WTC11 (cell line): ENCODE measurements at regions not wholly inside any gene's neighbourhood (a gene's known extent, or its start where the extent isn't known, plus 50 kb on each side); places are given as distances from the start of the nearest gene placed in this dataset.

Source experiments
- ATAC-seq: fragments of 200-7000 bp; cut with Tn5 transposase; 2 replicates; pipeline ENCODE4 v1.10.0; 2021; ENCODE audit warnings: mild to moderate bottlenecking, moderate library complexity
- CTCF ChIA-PET: fragments of 300-600 bp; sonication (Branson Sonifier 250); formaldehyde crosslinking; loops from one replicate; lab custom pipeline; 2021; ENCODE audit warnings: antibody characterized with exemption; lab: Charles Lee
- POLR2A ChIA-PET: fragments of 350-600 bp; sonication (Branson Sonifier 250); formaldehyde crosslinking; loops from one replicate; lab custom pipeline; 2021; ENCODE audit warnings: antibody characterized with exemption; lab: Charles Lee
- DNase-seq: peaks from one replicate; pipeline ENCODE4 v3.0.0; 2021; ENCODE audit warnings: low spot score
- H3K27ac Mint-ChIP-seq: 2 replicates; pipeline ENCODE4 v1.8.0; 2021; ENCODE audit warnings: mixed read lengths
- H3K27me3 Mint-ChIP-seq: 2 replicates; pipeline ENCODE4 v1.8.0; 2021; ENCODE audit warnings: low read depth, mild to moderate bottlenecking, moderate library complexity, mixed read lengths
- H3K36me3 Mint-ChIP-seq: 2 replicates; pipeline ENCODE4 v1.8.0; 2021; ENCODE audit warnings: mixed read lengths
- H3K4me1 Mint-ChIP-seq: 2 replicates; pipeline ENCODE4 v1.8.0; 2022; ENCODE audit warnings: mixed read lengths
- H3K4me3 Mint-ChIP-seq: 2 replicates; pipeline ENCODE4 v1.8.0; 2021; ENCODE audit warnings: mild to moderate bottlenecking, moderate library complexity, mixed read lengths
- H3K9me3 Mint-ChIP-seq: 2 replicates; pipeline ENCODE4 v1.8.0; 2021; ENCODE audit warnings: mixed read lengths
- ARID4B ChIP-seq: sonication (generic); formaldehyde crosslinking; IDR thresholded peaks from 2 replicates; pipeline ENCODE4 v1.8.0; 2023; ENCODE audit warnings: missing genetic modification reagents, mild to moderate bottlenecking, borderline replicate concordance
- ATF1 ChIP-seq: sonication (generic); formaldehyde crosslinking; IDR thresholded peaks from 2 replicates; pipeline ENCODE4 v1.8.1; 2023; ENCODE audit warnings: mild to moderate bottlenecking, moderate library complexity, missing genetic modification reagents
- CDX4 ChIP-seq: fragments of 250-450 bp; sonication (Bioruptor Pico); IDR thresholded peaks from 2 replicates; pipeline ENCODE4 v1.9.0; 2021; ENCODE audit warnings: moderate library complexity, mild to moderate bottlenecking, inconsistent platforms, borderline replicate concordance
- CREM ChIP-seq: sonication (generic); formaldehyde crosslinking; IDR thresholded peaks from 2 replicates; pipeline ENCODE4 v1.8.1; 2022; ENCODE audit warnings: mild to moderate bottlenecking, missing genetic modification reagents, moderate library complexity
- ELF4 ChIP-seq: sonication (generic); formaldehyde crosslinking; IDR thresholded peaks from 2 replicates; pipeline ENCODE4 v1.8.1; 2022; ENCODE audit warnings: low read depth, mild to moderate bottlenecking, moderate library complexity, missing genetic modification reagents
- EMX1 ChIP-seq: fragments of 250-450 bp; sonication (Bioruptor Pico); IDR thresholded peaks from 2 replicates; pipeline ENCODE4 v1.8.0; 2021; ENCODE audit warnings: mild to moderate bottlenecking
- ETV6 ChIP-seq: sonication (generic); formaldehyde crosslinking; IDR thresholded peaks from 2 replicates; pipeline ENCODE4 v1.8.1; 2022; ENCODE audit warnings: mild to moderate bottlenecking, missing genetic modification reagents
- GABPB1 ChIP-seq: sonication (generic); formaldehyde crosslinking; IDR thresholded peaks from 2 replicates; pipeline ENCODE4 v1.8.1; 2023; ENCODE audit warnings: mild to moderate bottlenecking, missing genetic modification reagents
- HMGA2 ChIP-seq: fragments of 250-450 bp; sonication (Bioruptor Pico); IDR thresholded peaks from 2 replicates; pipeline ENCODE4 v1.4.0; 2021; ENCODE audit warnings: mild to moderate bottlenecking, moderate library complexity
- IRF2 ChIP-seq: sonication (generic); formaldehyde crosslinking; IDR thresholded peaks from 2 replicates; pipeline ENCODE4 v1.8.0; 2022; ENCODE audit warnings: low read depth, missing genetic modification reagents, borderline replicate concordance
- MYBL2 ChIP-seq: sonication (generic); formaldehyde crosslinking; IDR thresholded peaks from 2 replicates; pipeline ENCODE4 v1.8.1; 2023; ENCODE audit warnings: mild to moderate bottlenecking, moderate library complexity, missing genetic modification reagents
- RELA ChIP-seq: sonication (generic); formaldehyde crosslinking; IDR thresholded peaks from 2 replicates; pipeline ENCODE4 v1.8.1; 2022; ENCODE audit warnings: missing genetic modification reagents, mild to moderate bottlenecking, borderline replicate concordance
- SMAD3 ChIP-seq: sonication (generic); formaldehyde crosslinking; IDR thresholded peaks from 2 replicates; pipeline ENCODE4 v1.8.0; 2022; ENCODE audit warnings: missing genetic modification reagents, mild to moderate bottlenecking, borderline replicate concordance
- SMAD4 ChIP-seq: sonication (generic); formaldehyde crosslinking; IDR thresholded peaks from 2 replicates; pipeline ENCODE4 v1.8.0; 2022; ENCODE audit warnings: mild to moderate bottlenecking, missing genetic modification reagents
- SP1 ChIP-seq: sonication (generic); formaldehyde crosslinking; conservative IDR thresholded peaks from 2 replicates; pipeline ENCODE4 v1.8.1; 2022; ENCODE audit warnings: missing genetic modification reagents
- TCF7 ChIP-seq: sonication (generic); formaldehyde crosslinking; IDR thresholded peaks from 2 replicates; pipeline ENCODE4 v1.8.0; 2022; ENCODE audit warnings: mild to moderate bottlenecking, low read depth, missing genetic modification reagents, moderate library complexity
- ZBTB21 ChIP-seq: sonication (generic); formaldehyde crosslinking; IDR thresholded peaks from 2 replicates; pipeline ENCODE4 v1.8.1; 2023; ENCODE audit warnings: mild to moderate bottlenecking, missing genetic modification reagents, borderline replicate concordance
- ZNF423 ChIP-seq: fragments of 250-450 bp; sonication (Bioruptor Pico); IDR thresholded peaks from 2 replicates; pipeline ENCODE4 v2.1.2; 2022; ENCODE audit warnings: mild to moderate bottlenecking, moderate library complexity
- TF ChIP-seq, protein P1 (sequence below): fragments of 250-450 bp; sonication (Bioruptor Pico); IDR thresholded peaks from 2 replicates; pipeline ENCODE4 v2.1.2; 2022; ENCODE audit warnings: mild to moderate bottlenecking, moderate library complexity
- TF ChIP-seq, protein P2 (sequence below): sonication (generic); formaldehyde crosslinking; IDR thresholded peaks from 2 replicates; pipeline ENCODE4 v1.8.1; 2023; ENCODE audit warnings: mild to moderate bottlenecking, missing genetic modification reagents
- TF ChIP-seq, protein P3 (sequence below): sonication (generic); formaldehyde crosslinking; IDR thresholded peaks from 2 replicates; pipeline ENCODE4 v1.8.1; 2023; ENCODE audit warnings: mild to moderate bottlenecking, missing genetic modification reagents, moderate library complexity

DNA sequence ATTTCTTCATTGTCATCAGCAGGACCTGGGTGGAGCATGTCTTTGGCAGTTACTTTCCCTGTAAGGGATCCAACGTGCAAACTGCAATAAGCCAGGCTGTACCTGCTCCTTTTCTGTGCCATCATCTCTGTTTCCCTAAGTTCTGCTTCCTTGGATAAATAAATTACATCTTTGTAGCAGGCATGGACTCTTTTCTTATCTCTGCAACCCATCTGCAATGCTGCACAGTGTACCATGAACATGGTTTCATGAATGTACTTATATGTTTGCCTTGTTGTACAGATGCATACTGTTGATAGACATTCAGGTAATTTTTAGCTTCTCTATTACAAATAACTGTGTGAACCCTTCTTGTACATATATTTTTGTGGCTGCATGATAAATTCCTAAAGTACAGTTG lies 616.7 kb upstream of the PIK3C3 start:
- H3K9me3 Mint-ChIP-seq = no peaks in the 10 kb centered on the region

DNA sequence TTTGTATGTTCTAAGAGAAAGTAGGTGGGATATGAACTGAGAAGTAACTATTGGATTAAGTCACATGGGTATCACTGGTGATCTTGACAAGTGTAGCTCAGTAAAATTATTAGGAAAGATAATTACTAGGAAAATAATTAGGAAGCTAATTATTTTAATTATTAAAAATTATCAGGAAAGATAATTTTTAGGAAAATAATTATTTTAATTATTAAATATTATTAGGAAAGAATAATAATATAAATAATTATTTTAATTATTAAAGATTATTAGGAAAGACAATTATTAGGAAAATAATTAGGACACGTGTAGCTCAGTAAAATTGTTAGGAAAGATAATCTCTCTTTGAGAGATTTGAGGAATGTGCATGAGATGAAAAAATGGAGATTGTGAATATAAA lies 623.4 kb upstream of the PIK3C3 start:
- Mint-ChIP-seq H3K27me3 (no peaks in the 10 kb centered on the region; the same call in 1 of the 2 replicates), H3K36me3 (peaks cover 28% of the 10 kb centered on the region), H3K9me3 (peaks cover 24% of the 10 kb centered on the region), H3K4me1 (peaks cover 10% of the 10 kb centered on the region), H3K27ac (no peak overlapping the region)
- CTCF ChIA-PET = no interaction called here
- no peak for DNase-seq
- POLR2A ChIA-PET = no interaction called here
- TF ChIP-seq, protein P1, sequence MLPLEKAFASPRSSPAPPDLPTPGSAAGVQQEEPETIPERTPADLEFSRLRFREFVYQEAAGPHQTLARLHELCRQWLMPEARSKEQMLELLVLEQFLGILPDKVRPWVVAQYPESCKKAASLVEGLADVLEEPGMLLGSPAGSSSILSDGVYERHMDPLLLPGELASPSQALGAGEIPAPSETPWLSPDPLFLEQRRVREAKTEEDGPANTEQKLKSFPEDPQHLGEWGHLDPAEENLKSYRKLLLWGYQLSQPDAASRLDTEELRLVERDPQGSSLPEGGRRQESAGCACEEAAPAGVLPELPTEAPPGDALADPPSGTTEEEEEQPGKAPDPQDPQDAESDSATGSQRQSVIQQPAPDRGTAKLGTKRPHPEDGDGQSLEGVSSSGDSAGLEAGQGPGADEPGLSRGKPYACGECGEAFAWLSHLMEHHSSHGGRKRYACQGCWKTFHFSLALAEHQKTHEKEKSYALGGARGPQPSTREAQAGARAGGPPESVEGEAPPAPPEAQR (CRISPR knock-in tag) = no peak
- TF ChIP-seq SMAD4 (CRISPR knock-in tag) = no peak
- TF ChIP-seq SP1 (CRISPR knock-in tag) = no peak
- no peak for TF ChIP-seq CDX4 (CRISPR knock-in tag)
- TF ChIP-seq HMGA2 (CRISPR knock-in tag) = peak; percentile 96
- TF ChIP-seq EMX1 (CRISPR knock-in tag) = no peak
- TF ChIP-seq, all 79 proteins: peak for 1
- ATAC-seq = no peak
- no peak overlapping the region for H3K4me3 Mint-ChIP-seq

More for the DNA sequence above, 616.7 kb upstream of the PIK3C3 start:
- H3K36me3 Mint-ChIP-seq = 0 out of 2 replicates have a peak, but pooled peaks cover 2% of the 10 kb centered on the region
- H3K4me1 Mint-ChIP-seq = peaks cover 13% of the 10 kb centered on the region
- no peak for TF ChIP-seq SMAD3 (CRISPR knock-in tag)
- TF ChIP-seq ETV6 (CRISPR knock-in tag) = no peak
- no peak for TF ChIP-seq ELF4 (CRISPR knock-in tag)
- no peak for TF ChIP-seq CDX4 (CRISPR knock-in tag)
- TF ChIP-seq, all 79 proteins: peak for 0
- ChIA-PET CTCF (no interaction called here), POLR2A (no interaction called here)
- Mint-ChIP-seq H3K27ac (no peak overlapping the region), H3K4me3 (no peak overlapping the region), H3K27me3 (no peaks in the 10 kb centered on the region)
- ATAC-seq (no peak), DNase-seq (no peak)

- H3K36me3 Mint-ChIP-seq = peaks cover 44% of the 10 kb centered on the region
- H3K9me3 Mint-ChIP-seq = peaks cover 43% of the 10 kb centered on the region
- H3K27ac Mint-ChIP-seq = no peak overlapping the region
- DNase-seq (no peak), ATAC-seq (no peak)
- no peaks in the 10 kb centered on the region; the same call in 1 of the 2 replicates for H3K27me3 Mint-ChIP-seq
- H3K4me3 Mint-ChIP-seq = no peak overlapping the region
- ChIA-PET CTCF (no interaction called here), POLR2A (interaction anchor here (0.7 kb wide), 1 partner anchor 7 kb away, joined by 5 read pairs; no protein-coding TSS in a partner anchor)
- peaks cover 2% of the 10 kb centered on the region; the same call in 1 of the 2 replicates for H3K4me1 Mint-ChIP-seq
- TF ChIP-seq MYBL2 (CRISPR knock-in tag) (no peak), ARID4B (CRISPR knock-in tag) (no peak), ZNF423 (CRISPR knock-in tag) (no peak), CREM (CRISPR knock-in tag) (no peak), IRF2 (CRISPR knock-in tag) (no peak), GABPB1 (CRISPR knock-in tag) (no peak), ATF1 (CRISPR knock-in tag) (no peak), RELA (CRISPR knock-in tag) (no peak), ZBTB21 (no peak), TCF7 (CRISPR knock-in tag) (no peak)
- TF ChIP-seq, protein P2, sequence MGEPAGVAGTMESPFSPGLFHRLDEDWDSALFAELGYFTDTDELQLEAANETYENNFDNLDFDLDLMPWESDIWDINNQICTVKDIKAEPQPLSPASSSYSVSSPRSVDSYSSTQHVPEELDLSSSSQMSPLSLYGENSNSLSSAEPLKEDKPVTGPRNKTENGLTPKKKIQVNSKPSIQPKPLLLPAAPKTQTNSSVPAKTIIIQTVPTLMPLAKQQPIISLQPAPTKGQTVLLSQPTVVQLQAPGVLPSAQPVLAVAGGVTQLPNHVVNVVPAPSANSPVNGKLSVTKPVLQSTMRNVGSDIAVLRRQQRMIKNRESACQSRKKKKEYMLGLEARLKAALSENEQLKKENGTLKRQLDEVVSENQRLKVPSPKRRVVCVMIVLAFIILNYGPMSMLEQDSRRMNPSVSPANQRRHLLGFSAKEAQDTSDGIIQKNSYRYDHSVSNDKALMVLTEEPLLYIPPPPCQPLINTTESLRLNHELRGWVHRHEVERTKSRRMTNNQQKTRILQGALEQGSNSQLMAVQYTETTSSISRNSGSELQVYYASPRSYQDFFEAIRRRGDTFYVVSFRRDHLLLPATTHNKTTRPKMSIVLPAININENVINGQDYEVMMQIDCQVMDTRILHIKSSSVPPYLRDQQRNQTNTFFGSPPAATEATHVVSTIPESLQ (CRISPR knock-in tag) = no peak
- TF ChIP-seq, protein P3, sequence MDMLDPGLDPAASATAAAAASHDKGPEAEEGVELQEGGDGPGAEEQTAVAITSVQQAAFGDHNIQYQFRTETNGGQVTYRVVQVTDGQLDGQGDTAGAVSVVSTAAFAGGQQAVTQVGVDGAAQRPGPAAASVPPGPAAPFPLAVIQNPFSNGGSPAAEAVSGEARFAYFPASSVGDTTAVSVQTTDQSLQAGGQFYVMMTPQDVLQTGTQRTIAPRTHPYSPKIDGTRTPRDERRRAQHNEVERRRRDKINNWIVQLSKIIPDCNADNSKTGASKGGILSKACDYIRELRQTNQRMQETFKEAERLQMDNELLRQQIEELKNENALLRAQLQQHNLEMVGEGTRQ = no peak
Observed at GRCh38 chr18:41326311-41326710, 628.7 kb upstream of the PIK3C3 start.
